DOHH2 (cell line): ENCODE measurements at regions not wholly inside any gene's neighbourhood (a gene's known extent, or its start where the extent isn't known, plus 50 kb on each side); places are given as distances from the start of the nearest gene placed in this dataset.

ENCODE experiments used
- H3F3A ChIP-seq: fragments of 200-600 bp; sonication (generic), shearing (Covaris generic); 2 replicates; pipeline ENCODE4 v1.6.0; 2016; ENCODE audit warnings: antibody characterized with exemption, mild to moderate bottlenecking; ENCODE audit not compliant: control insufficient read depth, insufficient read depth
- H3K27ac ChIP-seq: fragments of 200-600 bp; sonication (generic); 2 replicates; pipeline ENCODE4 v1.5.1; 2014; ENCODE audit warnings: low read depth, mild to moderate bottlenecking, low read length, moderate library complexity
- H3K27me3 ChIP-seq: fragments of 200-600 bp; sonication (generic); 2 replicates; pipeline ENCODE4 v1.6.1; 2014; ENCODE audit warnings: mild to moderate bottlenecking, low read length, mixed read lengths; ENCODE audit not compliant: control insufficient read depth
- H3K36me3 ChIP-seq: fragments of 200-600 bp; sonication (generic); 2 replicates; pipeline ENCODE4 v1.6.1; 2014; ENCODE audit warnings: mild to moderate bottlenecking, low read length, moderate library complexity, mixed read lengths; ENCODE audit not compliant: control insufficient read depth
- H3K4me1 ChIP-seq: fragments of 200-600 bp; sonication (generic); 2 replicates; pipeline ENCODE4 v1.6.1; 2014; ENCODE audit warnings: mild to moderate bottlenecking, low read length, mixed read lengths; ENCODE audit not compliant: control insufficient read depth
- H3K4me2 ChIP-seq: fragments of 200-600 bp; sonication (generic); 2 replicates; pipeline ENCODE4 v1.6.0; 2014; ENCODE audit warnings: mild to moderate bottlenecking, low read length, moderate library complexity
- H3K4me3 ChIP-seq: fragments of 200-600 bp; sonication (generic); 2 replicates; pipeline ENCODE4 v1.5.1; 2014; ENCODE audit warnings: mild to moderate bottlenecking, low read length, mixed read lengths
- H3K79me2 ChIP-seq: fragments of 200-600 bp; sonication (generic); 2 replicates; pipeline ENCODE4 v1.6.1; 2014; ENCODE audit warnings: mild to moderate bottlenecking, low read length, mixed read lengths; ENCODE audit not compliant: control insufficient read depth
- H3K9me2 ChIP-seq: fragments of 200-600 bp; sonication (generic); replicated peaks from 2 replicates; pipeline ENCODE4 v1.6.1; 2014; ENCODE audit warnings: mild to moderate bottlenecking, low read length, mixed read lengths; ENCODE audit not compliant: control insufficient read depth
- H3K9me3 ChIP-seq: fragments of 200-600 bp; sonication (generic); 2 replicates; pipeline ENCODE4 v1.6.1; 2014; ENCODE audit warnings: antibody characterized with exemption, low read length, mixed read lengths; ENCODE audit not compliant: control insufficient read depth, insufficient read depth
- H4K20me1 ChIP-seq: fragments of 200-600 bp; sonication (generic); 2 replicates; pipeline ENCODE4 v1.6.0; 2014; ENCODE audit warnings: low read depth, mild to moderate bottlenecking, antibody characterized with exemption, low read length, moderate library complexity; ENCODE audit not compliant: control insufficient read depth, insufficient read depth
- EZH2phosphoT487 ChIP-seq: fragments of 200-600 bp; sonication (generic); IDR thresholded peaks from 2 replicates; pipeline ENCODE4 v1.6.1; 2017; ENCODE audit warnings: borderline replicate concordance, mild to moderate bottlenecking, antibody characterized with exemption, low read length, moderate library complexity, mixed read lengths
- TF ChIP-seq, protein P1 (sequence below): fragments of 200-600 bp; sonication (generic); IDR thresholded peaks from one replicate; pipeline ENCODE4 v1.5.1; 2014; ENCODE audit warnings: antibody characterized with exemption, mild to moderate bottlenecking, low read depth, low read length; ENCODE audit not compliant: poor library complexity, severe bottlenecking

DNA sequence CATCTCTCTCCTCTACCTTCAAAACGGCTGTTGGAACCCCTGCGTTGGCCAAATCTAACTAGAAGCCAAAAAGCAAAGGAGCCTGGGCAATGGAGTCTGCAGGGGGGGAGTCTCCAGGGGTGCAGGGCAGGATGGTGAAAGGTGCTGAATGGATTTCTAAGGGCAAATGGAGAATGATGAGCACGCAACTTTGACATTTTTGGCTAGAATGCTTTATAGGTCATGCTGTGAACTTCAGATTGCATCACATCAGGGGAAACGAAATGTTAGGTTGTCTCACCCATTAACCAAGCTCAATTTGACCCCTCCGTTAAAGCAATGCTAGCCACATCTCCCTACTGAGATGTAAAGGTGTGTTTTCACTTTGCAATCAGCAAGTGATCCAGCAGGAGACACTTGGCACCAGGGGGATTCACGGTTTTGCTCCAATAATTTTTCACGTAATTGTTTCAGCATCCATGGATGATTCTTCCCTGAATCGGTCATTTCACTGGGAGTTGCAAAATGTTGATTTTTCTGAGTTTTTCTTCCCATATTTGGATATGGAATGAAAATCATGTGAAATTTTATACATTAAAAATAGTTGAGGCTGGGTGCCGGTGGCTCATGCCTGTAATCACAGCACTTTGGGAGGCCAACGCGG lies 78.0 kb upstream of the MDM1 start:
- peaks cover 16% of the 10 kb centered on the region for H3K27me3 ChIP-seq
- no peaks in the 10 kb centered on the region for H3K4me1 ChIP-seq
- no peaks in the 10 kb centered on the region for H3K9me3 ChIP-seq
- no peaks in the 10 kb centered on the region for H4K20me1 ChIP-seq
- no peaks in the 10 kb centered on the region for H3K9me2 ChIP-seq
- H3K4me3 ChIP-seq: no peak overlapping the region
- no peaks in the 10 kb centered on the region for H3K36me3 ChIP-seq
- no peaks in the 10 kb centered on the region for H3F3A ChIP-seq
- no peaks in the 10 kb centered on the region for H3K79me2 ChIP-seq
- no peak overlapping the region for H3K27ac ChIP-seq
- TF ChIP-seq, protein P1, sequence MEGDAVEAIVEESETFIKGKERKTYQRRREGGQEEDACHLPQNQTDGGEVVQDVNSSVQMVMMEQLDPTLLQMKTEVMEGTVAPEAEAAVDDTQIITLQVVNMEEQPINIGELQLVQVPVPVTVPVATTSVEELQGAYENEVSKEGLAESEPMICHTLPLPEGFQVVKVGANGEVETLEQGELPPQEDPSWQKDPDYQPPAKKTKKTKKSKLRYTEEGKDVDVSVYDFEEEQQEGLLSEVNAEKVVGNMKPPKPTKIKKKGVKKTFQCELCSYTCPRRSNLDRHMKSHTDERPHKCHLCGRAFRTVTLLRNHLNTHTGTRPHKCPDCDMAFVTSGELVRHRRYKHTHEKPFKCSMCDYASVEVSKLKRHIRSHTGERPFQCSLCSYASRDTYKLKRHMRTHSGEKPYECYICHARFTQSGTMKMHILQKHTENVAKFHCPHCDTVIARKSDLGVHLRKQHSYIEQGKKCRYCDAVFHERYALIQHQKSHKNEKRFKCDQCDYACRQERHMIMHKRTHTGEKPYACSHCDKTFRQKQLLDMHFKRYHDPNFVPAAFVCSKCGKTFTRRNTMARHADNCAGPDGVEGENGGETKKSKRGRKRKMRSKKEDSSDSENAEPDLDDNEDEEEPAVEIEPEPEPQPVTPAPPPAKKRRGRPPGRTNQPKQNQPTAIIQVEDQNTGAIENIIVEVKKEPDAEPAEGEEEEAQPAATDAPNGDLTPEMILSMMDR: no peak
- no peak for TF ChIP-seq EZH2phosphoT487
- H3K4me2 ChIP-seq: no peak overlapping the region

DNA sequence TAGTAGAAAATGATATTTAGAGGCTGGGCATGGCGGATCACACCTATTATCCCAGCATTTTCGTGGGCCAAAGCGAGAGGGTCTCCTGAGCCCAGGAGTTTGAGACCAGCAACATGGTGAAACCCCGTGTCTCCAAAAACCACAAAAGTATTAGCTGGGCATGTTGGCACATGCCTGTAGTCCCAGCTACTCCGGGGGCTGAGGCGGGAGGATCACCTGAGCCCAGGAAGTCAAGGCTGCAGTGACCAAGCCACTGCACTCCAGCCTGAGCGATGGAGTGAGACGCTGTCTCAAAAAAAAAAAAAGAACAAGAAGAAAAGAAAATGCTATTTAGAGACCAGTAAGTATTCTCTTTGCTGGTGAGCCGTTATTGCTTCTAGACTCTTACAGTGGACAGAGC lies 79.2 kb upstream of the MDM1 start:
- Histone ChIP-seq H3K36me3 (no peaks in the 10 kb centered on the region), H4K20me1 (no peaks in the 10 kb centered on the region), H3K9me2 (no peaks in the 10 kb centered on the region), H3K4me3 (no peak overlapping the region), H3F3A (no peaks in the 10 kb centered on the region), H3K27me3 (peaks cover 6% of the 10 kb centered on the region; the same call in 1 of the 2 replicates), H3K27ac (no peak overlapping the region), H3K4me1 (no peaks in the 10 kb centered on the region), H3K9me3 (no peaks in the 10 kb centered on the region), H3K4me2 (no peak overlapping the region), H3K79me2 (no peaks in the 10 kb centered on the region)
- TF ChIP-seq, protein P1: no peak
- no peak for TF ChIP-seq EZH2phosphoT487

DNA sequence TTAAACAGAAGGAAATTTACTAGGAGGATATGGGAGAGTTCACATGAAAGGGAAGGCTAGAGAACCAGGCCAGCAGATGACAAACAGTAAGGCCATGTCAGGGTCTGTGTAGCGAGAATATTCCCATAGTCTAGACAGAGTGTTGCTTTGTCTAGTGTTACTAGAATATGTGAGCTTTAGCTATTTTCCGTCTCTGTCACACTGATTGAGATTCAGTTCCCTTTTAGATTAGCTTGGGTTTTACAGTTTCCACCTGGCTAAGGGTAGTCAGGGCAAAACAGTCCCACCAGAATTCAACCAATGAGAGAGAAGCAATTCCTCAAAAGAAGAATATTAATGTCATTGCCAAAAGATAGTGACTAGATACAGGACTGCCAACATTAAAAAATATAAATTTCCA lies 82.8 kb upstream of the MDM1 start:
- no peaks in the 10 kb centered on the region for H3K36me3 ChIP-seq
- H3K9me2 ChIP-seq: no peaks in the 10 kb centered on the region
- H3K4me2 ChIP-seq: no peak overlapping the region
- no peaks in the 10 kb centered on the region for H4K20me1 ChIP-seq
- H3K27ac ChIP-seq: no peak overlapping the region
- no peaks in the 10 kb centered on the region for H3F3A ChIP-seq
- H3K4me1 ChIP-seq: no peaks in the 10 kb centered on the region
- H3K27me3 ChIP-seq: 0 out of 2 replicates have a peak, but pooled peaks cover 3% of the 10 kb centered on the region
- no peaks in the 10 kb centered on the region for H3K79me2 ChIP-seq
- H3K4me3 ChIP-seq: no peak overlapping the region
- no peaks in the 10 kb centered on the region for H3K9me3 ChIP-seq
- TF ChIP-seq EZH2phosphoT487: no peak
- TF ChIP-seq, protein P1: no peak
